ENCODE measurements at regions not wholly inside any gene's neighbourhood (a gene's known extent, or its start where the extent isn't known, plus 50 kb on each side); places are given as distances from the start of the nearest gene placed in this dataset.

GRCh38 chr2:198698230-198698629, 759.5 kb downstream of the SATB2 start:
- Histone ChIP-seq H3K9me3 (ENCODE audit: severe bottlenecking) (no peaks in the 10 kb centered on the region), H3K36me3 (no peaks in the 10 kb centered on the region), H3K27me3 (ENCODE audit: insufficient read depth, low read depth, severe bottlenecking) (no peaks in the 10 kb centered on the region), H3K27ac (no peak overlapping the region), H3K4me3 (ENCODE audit: low read depth, low read length) (no peak overlapping the region)
- no peak for DNase-seq
- no peak for TF ChIP-seq CTCF (IDR thresholded peaks at IDR 0.05; ENCODE audit: low read depth, low read length)

- Histone ChIP-seq H3K9me3 (ENCODE audit: severe bottlenecking) (no peaks in the 10 kb centered on the region), H3K36me3 (no peaks in the 10 kb centered on the region), H3K27me3 (ENCODE audit: insufficient read depth, low read depth, severe bottlenecking) (no peaks in the 10 kb centered on the region), H3K4me3 (ENCODE audit: low read depth, low read length) (no peak overlapping the region), H3K27ac (no peak overlapping the region)
- no peak for TF ChIP-seq CTCF (IDR thresholded peaks at IDR 0.05; ENCODE audit: low read depth, low read length)
- no peak for DNase-seq
These were observed 759.9 kb downstream of the SATB2 start for GRCh38 chr2:198697794-198698193.

- Histone ChIP-seq H3K9me3 (ENCODE audit: severe bottlenecking) (no peaks in the 10 kb centered on the region), H3K27ac (no peak overlapping the region), H3K4me3 (ENCODE audit: low read depth, low read length) (no peak overlapping the region), H3K27me3 (ENCODE audit: insufficient read depth, low read depth, severe bottlenecking) (no peaks in the 10 kb centered on the region), H3K36me3 (no peaks in the 10 kb centered on the region)
- no peak for TF ChIP-seq CTCF (IDR thresholded peaks at IDR 0.05; ENCODE audit: low read depth, low read length)
- no peak for DNase-seq
These were observed 760.5 kb downstream of the SATB2 start for GRCh38 chr2:198697218-198697617.

GRCh38 chr2:198695879-198696278, 761.9 kb downstream of the SATB2 start:
- H3K9me3 ChIP-seq (ENCODE audit: severe bottlenecking) = no peaks in the 10 kb centered on the region
- no peak overlapping the region for H3K4me3 ChIP-seq (ENCODE audit: low read depth, low read length)
- no peaks in the 10 kb centered on the region for H3K27me3 ChIP-seq (ENCODE audit: insufficient read depth, low read depth, severe bottlenecking)
- no peak overlapping the region for H3K27ac ChIP-seq
- no peaks in the 10 kb centered on the region for H3K36me3 ChIP-seq
- DNase-seq = no peak
- no peak for TF ChIP-seq CTCF (IDR thresholded peaks at IDR 0.05; ENCODE audit: low read depth, low read length)

GRCh38 chr2:198692907-198693510, 764.7 kb downstream of the SATB2 start:
- H3K27ac ChIP-seq = no peak overlapping the region
- no peak for TF ChIP-seq CTCF (IDR thresholded peaks at IDR 0.05; ENCODE audit: low read depth, low read length)
- no peaks in the 10 kb centered on the region for H3K27me3 ChIP-seq (ENCODE audit: insufficient read depth, low read depth, severe bottlenecking)
- no peak overlapping the region for H3K4me3 ChIP-seq (ENCODE audit: low read depth, low read length)
- no peak for DNase-seq
- H3K9me3 ChIP-seq (ENCODE audit: severe bottlenecking) = no peaks in the 10 kb centered on the region
- no peaks in the 10 kb centered on the region for H3K36me3 ChIP-seq

GRCh38 chr2:198691236-198691635, 766.5 kb downstream of the SATB2 start:
- H3K36me3 ChIP-seq = no peaks in the 10 kb centered on the region
- no peaks in the 10 kb centered on the region for H3K9me3 ChIP-seq (ENCODE audit: severe bottlenecking)
- no peaks in the 10 kb centered on the region for H3K27me3 ChIP-seq (ENCODE audit: insufficient read depth, low read depth, severe bottlenecking)
- TF ChIP-seq CTCF (IDR thresholded peaks at IDR 0.05; ENCODE audit: low read depth, low read length) = no peak
- H3K27ac ChIP-seq = no peak overlapping the region
- H3K4me3 ChIP-seq (ENCODE audit: low read depth, low read length) = no peak overlapping the region
- no peak for DNase-seq
